Osteoblast (primary cell): ENCODE measurements at regions not wholly inside any gene's neighbourhood (a gene's known extent, or its start where the extent isn't known, plus 50 kb on each side); places are given as distances from the start of the nearest gene placed in this dataset. TPM values are rescaled to one million over a fixed set of nuclear protein-coding genes. Genes with fewer than 3 reads are reported as not detected.

Source experiments
- DNase-seq: peaks from one replicate; pipeline ENCODE4 v3.0.0; 2011; ENCODE audit warnings: low spot score, mixed read lengths; ENCODE audit not compliant: insufficient read length; ENCODE audit errors: missing footprints
- H2AFZ ChIP-seq: 2 replicates; pipeline ENCODE4 v1.6.0; 2011; ENCODE audit warnings: mild to moderate bottlenecking, low read length
- H3K27ac ChIP-seq: 2 replicates; pipeline ENCODE4 v1.5.1; 2011; ENCODE audit warnings: mild to moderate bottlenecking, low read depth, low read length, moderate library complexity
- H3K27me3 ChIP-seq: 2 replicates; pipeline ENCODE4 v1.6.0; 2012; ENCODE audit warnings: mild to moderate bottlenecking, control low read depth, inconsistent platforms, low read length, moderate library complexity; ENCODE audit not compliant: insufficient read depth
- H3K36me3 ChIP-seq: 2 replicates; pipeline ENCODE4 v1.5.1; 2011; ENCODE audit warnings: mild to moderate bottlenecking, low read length, control low read depth, moderate library complexity; ENCODE audit not compliant: insufficient read depth
- H3K4me1 ChIP-seq: 2 replicates; pipeline ENCODE4 v1.5.1; 2011; ENCODE audit warnings: mild to moderate bottlenecking, low read length, control low read depth, moderate library complexity; ENCODE audit not compliant: insufficient read depth
- H3K4me2 ChIP-seq: 2 replicates; pipeline ENCODE4 v1.6.0; 2011; ENCODE audit warnings: mild to moderate bottlenecking, low read length; ENCODE audit not compliant: insufficient read depth
- H3K4me3 ChIP-seq: fragments of 200-600 bp; sonication (generic); 3 replicates; pipeline ENCODE4 v1.5.1; 2012; ENCODE audit warnings: mild to moderate bottlenecking, low read length, inconsistent platforms; ENCODE audit not compliant: insufficient read depth
- H3K79me2 ChIP-seq: 2 replicates; pipeline ENCODE4 v1.6.0; 2012; ENCODE audit warnings: mild to moderate bottlenecking, low read length, control low read depth, inconsistent platforms; ENCODE audit not compliant: insufficient read depth
- H3K9me3 ChIP-seq: 2 replicates; pipeline ENCODE4 v1.5.1; 2011; ENCODE audit warnings: low read depth, low read length, control low read depth
- H4K20me1 ChIP-seq: 2 replicates; pipeline ENCODE4 v1.6.0; 2012; ENCODE audit warnings: mild to moderate bottlenecking, low read length, control low read depth; ENCODE audit not compliant: insufficient read depth
- CTCF ChIP-seq: IDR thresholded peaks from 2 replicates; pipeline ENCODE4 v1.5.1; 2011; ENCODE audit warnings: mild to moderate bottlenecking, low read depth, low read length, moderate library complexity; ENCODE audit errors: extremely low read depth
- small RNA-seq: library from RNA; depleted of rRNA; stranded (forward); fragments of <200 nt; gene quantifications from one replicate; pipeline ENCODE3, GENCODE V24; 2012

- no peaks in the 10 kb centered on the region for H3K27me3 ChIP-seq
- no peak overlapping the region for H3K4me2 ChIP-seq
- no peaks in the 10 kb centered on the region for H3K79me2 ChIP-seq
- no peak for TF ChIP-seq CTCF
- no peak overlapping the region for H3K4me3 ChIP-seq
- H3K27ac ChIP-seq: no peak overlapping the region
- H3K36me3 ChIP-seq: no peaks in the 10 kb centered on the region
- no peaks in the 10 kb centered on the region for H4K20me1 ChIP-seq
- no peak overlapping the region for H2AFZ ChIP-seq
- no peaks in the 10 kb centered on the region for H3K4me1 ChIP-seq
- H3K9me3 ChIP-seq: no peaks in the 10 kb centered on the region
- no peak for DNase-seq
These were observed 119.0 kb downstream of the ANKRD50 start for GRCh38 chr4:124593494-124593893.

- H3K4me2 ChIP-seq: no peak overlapping the region
- H3K27me3 ChIP-seq: no peaks in the 10 kb centered on the region
- no peak for DNase-seq
- H3K9me3 ChIP-seq: no peaks in the 10 kb centered on the region
- H2AFZ ChIP-seq: no peak overlapping the region
- H3K79me2 ChIP-seq: no peaks in the 10 kb centered on the region
- H3K27ac ChIP-seq: no peak overlapping the region
- no peak overlapping the region for H3K4me3 ChIP-seq
- no peak for TF ChIP-seq CTCF
- no peaks in the 10 kb centered on the region for H3K4me1 ChIP-seq
- no peaks in the 10 kb centered on the region for H4K20me1 ChIP-seq
- no peaks in the 10 kb centered on the region for H3K36me3 ChIP-seq
These were observed 117.6 kb downstream of the ANKRD50 start for GRCh38 chr4:124594945-124595344.

- no peaks in the 10 kb centered on the region for H3K36me3 ChIP-seq
- no peaks in the 10 kb centered on the region for H4K20me1 ChIP-seq
- DNase-seq: no peak
- no peak for TF ChIP-seq CTCF
- no peak overlapping the region for H3K4me2 ChIP-seq
- no peaks in the 10 kb centered on the region for H3K9me3 ChIP-seq
- H3K27me3 ChIP-seq: no peaks in the 10 kb centered on the region
- H3K4me3 ChIP-seq: no peak overlapping the region
- no peaks in the 10 kb centered on the region for H3K79me2 ChIP-seq
- H3K4me1 ChIP-seq: no peaks in the 10 kb centered on the region
- H2AFZ ChIP-seq: no peak overlapping the region
- H3K27ac ChIP-seq: no peak overlapping the region
These were observed 115.7 kb downstream of the ANKRD50 start for GRCh38 chr4:124596816-124597215.

GRCh38 chr4:124610211-124610610 lies 102.3 kb downstream of the ANKRD50 start:
- Histone ChIP-seq H3K79me2 (no peaks in the 10 kb centered on the region), H3K4me3 (no peak overlapping the region), H3K9me3 (no peaks in the 10 kb centered on the region), H3K27ac (no peak overlapping the region), H2AFZ (no peak overlapping the region), H3K36me3 (no peaks in the 10 kb centered on the region), H3K4me2 (no peak overlapping the region), H3K27me3 (no peaks in the 10 kb centered on the region), H3K4me1 (no peaks in the 10 kb centered on the region), H4K20me1 (no peaks in the 10 kb centered on the region)
- DNase-seq: no peak
- TF ChIP-seq CTCF: no peak

Small RNA genes in the stretch of these regions (small RNA-seq; reads per million reads assigned to genes)
- gene AC093767.1: not detected
